AML-193 (cell line): ENCODE measurements at regions not wholly inside any gene's neighbourhood (a gene's known extent, or its start where the extent isn't known, plus 50 kb on each side); places are given as distances from the start of the nearest gene placed in this dataset.

Experiments
- DNase-seq, 2 experiments: peaks; one replicate each; lab custom pipeline; 2025; lab: John Stamatoyannopoulos, UW

DNA sequence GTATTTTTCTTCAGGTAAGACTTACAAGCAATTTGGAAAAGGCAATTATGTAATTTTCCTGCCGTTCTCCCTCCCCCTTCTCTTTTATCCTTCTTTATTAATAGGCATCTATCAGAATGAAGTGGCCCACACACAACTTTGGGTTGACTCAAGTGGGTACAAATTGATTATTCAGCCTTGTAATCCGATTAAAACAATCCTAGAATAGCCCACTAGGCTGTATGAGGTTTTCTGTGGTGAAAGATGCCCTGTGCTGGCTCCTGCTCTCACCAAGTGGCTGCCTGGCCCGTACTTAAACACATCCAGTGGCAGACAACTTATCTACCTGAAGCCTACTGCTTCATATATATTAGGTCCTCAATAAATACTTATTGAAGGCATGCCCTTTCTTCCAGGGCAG is 177.3 kb upstream of the C9orf72 start:
- DNase-seq, result no peak

DNA sequence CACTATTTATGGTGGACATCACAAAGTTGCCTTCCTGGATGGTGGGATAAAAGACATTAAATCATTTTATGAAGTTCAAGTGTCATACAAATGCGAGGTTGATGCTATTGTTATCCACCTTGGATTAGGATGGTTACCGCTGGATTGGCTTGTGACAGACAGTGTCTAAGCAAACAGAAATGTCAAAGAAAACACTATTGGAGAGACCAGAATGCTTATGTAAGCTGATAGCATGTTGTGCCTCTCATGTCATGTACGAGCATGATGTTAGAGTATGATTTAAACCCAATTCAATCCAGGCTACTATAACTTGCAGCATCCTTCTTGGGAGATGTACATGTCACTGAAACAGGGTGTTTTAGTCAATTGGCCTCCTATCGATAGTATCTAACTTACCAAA is 178.8 kb upstream of the C9orf72 start:
- no peak for DNase-seq

DNA sequence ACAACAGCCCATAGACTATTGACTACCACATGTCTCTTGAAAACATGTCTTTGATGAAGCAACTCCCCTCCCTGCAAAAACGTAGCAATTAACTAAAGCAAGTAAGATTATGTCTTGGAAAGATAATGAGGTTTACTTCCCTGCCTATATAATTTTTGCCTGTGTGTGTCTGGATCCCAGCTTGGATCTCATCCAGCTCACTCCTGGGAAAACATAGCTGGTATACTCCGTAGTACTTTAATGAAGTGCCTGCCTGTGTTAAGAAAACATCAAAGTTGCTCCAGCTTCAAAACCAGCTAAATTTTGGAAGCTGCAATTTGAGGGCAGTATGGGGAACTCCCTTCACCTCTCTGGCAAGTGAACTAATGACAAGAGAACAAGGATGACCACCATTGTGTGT is 182.6 kb upstream of the C9orf72 start:
- no peak for DNase-seq

GRCh38 chr9:27756418-27756817 is 183.1 kb upstream of the C9orf72 start:
- no peak for DNase-seq

- no peak for DNase-seq
These were observed 190.6 kb upstream of the C9orf72 start for GRCh38 chr9:27763831-27764230.

DNA sequence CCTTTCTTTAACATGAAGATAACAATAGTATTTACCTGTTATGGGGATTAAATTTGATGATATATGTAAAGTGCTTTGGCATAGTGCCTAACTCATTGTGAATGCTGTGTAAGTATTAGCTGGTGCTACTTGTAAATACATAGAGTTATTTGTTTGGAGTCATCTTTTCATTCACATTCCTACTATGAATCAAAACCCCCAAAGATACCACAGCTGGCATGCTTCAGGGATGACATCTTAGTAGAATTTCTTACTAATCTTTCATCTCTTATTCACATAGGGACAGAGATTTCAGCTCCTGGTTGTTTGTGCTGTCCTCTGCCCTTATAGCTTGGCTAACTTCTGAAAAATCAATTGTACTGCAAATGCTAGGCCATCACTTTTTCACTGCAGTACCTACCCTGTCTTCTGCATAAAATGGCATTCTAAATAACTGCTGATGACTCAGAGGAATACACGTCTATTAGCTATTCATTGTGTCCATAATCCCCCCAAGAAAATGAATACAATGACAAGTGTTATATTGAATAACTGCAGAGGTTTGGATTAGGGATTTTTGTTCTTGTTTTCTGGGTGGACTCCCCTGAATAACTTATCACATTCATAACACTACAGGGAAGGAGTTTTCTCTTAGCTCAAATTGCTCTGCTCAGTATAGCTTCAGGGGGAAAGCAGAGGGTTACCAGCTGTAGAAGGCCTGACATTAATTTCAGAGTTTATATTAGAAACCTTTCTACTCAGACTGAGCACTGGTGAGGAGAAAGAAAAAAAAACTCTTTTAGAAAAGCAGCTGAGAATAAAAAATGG is 192.2 kb upstream of the C9orf72 start:
- no peak for DNase-seq

DNA sequence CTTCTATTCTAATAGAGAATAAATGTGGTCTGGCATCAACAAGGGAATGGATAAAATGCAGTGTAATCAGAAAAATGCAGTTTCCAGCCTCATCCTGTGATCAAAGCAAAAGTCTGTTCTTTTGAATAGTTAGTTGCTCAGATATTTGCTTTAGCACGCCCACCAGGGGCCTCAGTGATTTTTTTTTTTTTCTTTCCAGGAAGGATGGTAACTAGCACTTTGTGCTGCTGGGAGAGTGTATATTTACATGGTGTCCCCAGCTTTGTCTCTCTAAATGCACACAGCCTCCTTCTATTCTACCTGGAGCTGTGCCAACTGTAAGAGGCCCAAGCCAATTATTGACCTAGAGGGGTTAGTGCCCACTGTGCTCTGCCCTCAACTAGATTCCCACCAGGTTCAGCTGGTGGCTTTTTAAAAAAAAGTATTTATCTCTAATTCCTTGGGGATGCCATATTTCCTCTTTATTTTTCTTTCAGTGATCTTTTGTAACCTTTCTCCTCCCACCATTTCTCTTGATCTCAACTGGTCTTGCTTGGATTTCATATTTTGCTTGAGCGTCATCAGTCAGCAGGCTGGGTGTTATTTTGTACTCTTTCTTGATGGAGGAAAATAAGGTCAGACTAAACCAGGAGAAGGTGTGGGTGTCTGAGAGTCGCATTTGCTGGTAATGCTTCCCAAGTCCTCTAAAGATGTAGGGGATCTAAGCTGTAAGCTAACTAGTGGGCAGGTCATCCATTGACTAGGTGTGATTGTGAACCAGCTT is 193.0 kb upstream of the C9orf72 start:
- DNase-seq, result no peak

DNA sequence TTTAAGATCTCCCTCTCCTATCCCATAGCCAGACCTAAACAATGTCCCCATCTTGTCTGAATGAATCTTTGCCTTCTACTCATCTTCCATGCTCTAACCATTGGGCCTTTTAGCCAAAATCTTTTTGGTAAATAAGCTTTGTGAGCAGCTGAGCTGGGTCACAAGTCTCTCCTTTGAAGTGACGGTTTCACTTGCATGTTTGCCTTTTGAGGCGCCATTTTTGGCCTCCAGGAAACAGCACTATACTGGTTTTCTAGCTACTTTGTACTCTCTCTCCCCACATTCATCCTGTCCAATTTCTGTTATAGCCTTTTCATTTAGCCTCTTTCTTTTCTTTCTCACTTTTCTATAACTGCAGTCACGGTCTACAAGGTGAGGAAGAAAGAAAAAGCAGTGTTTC is 195.5 kb upstream of the C9orf72 start:
- no peak for DNase-seq

DNA sequence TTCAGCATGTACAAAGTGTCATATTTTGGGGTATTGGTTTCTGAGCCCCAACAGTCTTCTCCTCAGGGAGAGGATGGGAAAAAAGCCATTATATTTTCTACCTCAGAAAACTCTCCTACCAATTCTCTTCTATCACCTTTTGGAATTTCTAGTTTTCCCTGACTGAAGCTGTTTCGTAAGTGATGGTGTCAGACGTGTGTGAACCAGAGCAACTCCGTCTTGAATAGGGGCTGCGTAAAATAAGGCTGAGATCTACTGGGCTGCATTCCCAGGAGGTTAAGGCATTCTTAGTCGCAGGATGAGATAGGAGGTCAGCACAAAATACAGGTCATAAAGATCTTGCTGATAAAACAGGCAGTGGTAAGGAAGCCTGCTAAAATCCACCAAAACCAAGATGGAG is 197.3 kb upstream of the C9orf72 start:
- DNase-seq, result no peak

GRCh38 chr9:27771803-27772545 is 198.7 kb upstream of the C9orf72 start:
- DNase-seq, result no peak

DNA sequence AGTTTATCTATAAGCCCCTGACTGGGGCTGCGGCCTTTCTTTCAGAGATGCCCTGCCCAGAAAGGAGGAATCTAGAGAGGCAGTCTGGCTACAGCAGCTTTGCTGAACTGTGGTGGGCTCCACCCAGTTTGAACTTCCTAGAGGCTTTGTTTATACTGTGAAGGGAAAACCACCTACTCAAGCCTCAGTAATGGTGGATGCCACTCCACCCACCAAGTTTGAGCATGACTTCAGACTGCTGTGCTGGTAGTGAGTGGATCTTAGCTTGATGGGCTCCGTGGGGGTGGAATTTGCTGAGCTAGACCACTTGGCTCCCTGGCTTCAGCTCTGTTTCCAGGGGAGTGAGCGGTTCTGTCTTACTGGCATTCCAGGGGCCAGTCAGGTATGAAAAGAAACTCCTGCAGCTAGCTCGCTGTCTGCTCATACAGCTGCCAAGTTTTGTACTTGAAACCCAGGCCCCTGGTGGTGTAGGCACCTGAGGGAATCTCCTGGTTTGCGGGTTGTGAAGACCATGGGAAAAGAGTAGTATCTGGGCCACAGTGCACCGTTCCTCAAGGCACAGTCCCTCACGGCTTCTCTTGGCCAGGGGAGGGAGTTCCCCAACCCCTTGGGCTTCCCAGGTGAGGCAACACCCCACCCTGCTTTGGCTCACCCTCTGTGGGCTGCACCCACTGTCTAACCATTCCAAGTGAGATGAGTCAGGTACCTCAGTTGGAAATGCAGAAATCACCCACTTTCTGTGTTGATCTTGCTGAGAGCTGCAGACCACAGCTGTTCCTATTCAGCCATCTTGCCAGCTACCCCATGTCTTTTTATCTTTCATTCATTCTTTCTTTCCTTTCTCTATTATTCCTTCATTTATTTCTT is 211.8 kb upstream of the C9orf72 start:
- DNase-seq, result no peak

GRCh38 chr9:27785714-27786100 is 212.4 kb upstream of the C9orf72 start:
- DNase-seq, result no peak

GRCh38 chr9:27787891-27788290 is 214.6 kb upstream of the C9orf72 start:
- no peak for DNase-seq

DNA sequence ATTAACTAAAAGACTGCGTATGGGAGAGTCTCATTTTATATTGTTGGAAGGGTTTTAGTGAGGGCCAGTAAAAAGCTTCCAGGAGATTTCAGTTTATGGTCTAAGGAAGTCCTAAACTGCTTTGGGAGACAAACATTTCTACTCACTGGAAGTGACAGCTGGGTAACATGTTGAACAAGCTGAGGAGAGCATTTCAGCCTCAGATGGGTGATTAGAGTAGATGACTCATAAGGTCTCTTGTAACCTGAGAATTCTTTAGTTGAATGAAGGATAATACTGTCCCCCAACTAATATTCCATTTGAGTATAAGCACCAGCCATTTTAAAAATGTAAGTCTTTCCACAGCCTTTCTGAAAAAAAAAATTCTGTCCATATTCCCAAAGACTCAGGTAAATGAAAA is 218.0 kb upstream of the C9orf72 start:
- no peak for DNase-seq

GRCh38 chr9:27792971-27793689 is 219.8 kb upstream of the C9orf72 start:
- DNase-seq, result no peak

DNA sequence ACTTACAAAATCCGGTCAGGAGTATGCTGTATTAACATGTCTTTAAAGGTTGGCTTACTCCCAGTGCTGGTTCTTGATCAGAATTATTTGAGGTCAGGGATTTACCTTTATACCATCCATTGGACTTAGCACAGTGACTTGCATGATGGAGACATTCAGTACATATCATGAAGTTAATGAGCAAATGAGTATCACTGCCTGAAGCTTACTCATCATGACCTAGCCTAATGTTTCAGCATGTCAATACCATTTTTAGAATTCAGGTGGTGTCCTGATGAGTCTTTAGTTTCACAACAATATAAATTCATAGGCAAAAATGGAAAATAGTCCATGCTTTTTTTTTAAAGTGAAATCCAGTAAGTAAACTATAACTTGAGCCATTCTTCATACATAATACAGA is 226.0 kb upstream of the C9orf72 start:
- no peak for DNase-seq

DNA sequence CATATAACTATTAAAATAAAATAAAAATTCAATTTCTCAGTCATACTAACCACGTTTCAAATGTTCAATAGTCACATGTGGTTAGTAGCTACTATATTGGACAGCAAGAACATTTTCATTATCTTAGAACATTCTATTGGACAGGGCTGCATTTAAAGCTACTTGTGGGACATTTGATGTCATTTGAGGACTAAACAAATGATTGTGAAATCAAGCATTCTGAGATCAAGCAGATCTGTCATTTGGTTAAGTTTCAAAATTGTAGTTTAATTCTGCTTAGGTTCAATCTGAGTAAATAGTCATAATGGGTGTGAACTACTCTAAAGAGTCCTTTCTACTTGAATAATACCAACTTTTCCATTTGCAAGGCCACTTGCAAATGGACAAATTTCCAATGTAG is 226.9 kb upstream of the C9orf72 start:
- no peak for DNase-seq

GRCh38 chr9:27800692-27801370 is 227.6 kb upstream of the C9orf72 start:
- DNase-seq, result no peak

GRCh38 chr9:27801545-27801944 is 228.3 kb upstream of the C9orf72 start:
- no peak for DNase-seq

GRCh38 chr9:27802418-27802817 is 229.1 kb upstream of the C9orf72 start:
- DNase-seq, result no peak

DNA sequence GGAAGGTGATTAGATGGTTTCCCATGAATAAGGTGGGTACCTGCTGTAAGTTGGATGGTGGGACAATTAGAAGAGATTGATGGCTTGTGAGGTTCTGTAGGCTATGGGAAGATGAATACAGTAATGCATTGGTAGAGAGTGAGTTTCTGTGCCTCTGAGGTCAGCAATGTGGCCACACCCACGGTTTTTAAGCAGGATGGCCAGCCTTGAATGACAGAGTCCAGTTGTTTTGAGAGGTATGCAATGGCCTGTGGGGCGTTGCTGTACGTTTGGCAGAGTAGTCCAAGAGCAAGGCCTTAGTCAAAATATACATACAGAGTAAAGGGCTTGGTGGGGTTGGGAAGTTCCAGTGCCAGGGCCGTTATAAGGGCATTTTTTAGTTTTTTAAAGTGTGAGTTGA is 235.6 kb upstream of the C9orf72 start:
- no peak for DNase-seq
